A549 (cell line): ENCODE measurements at regions not wholly inside any gene's neighbourhood (a gene's known extent, or its start where the extent isn't known, plus 50 kb on each side); places are given as distances from the start of the nearest gene placed in this dataset.
A peak's percentile ranks its signal among the peaks of the same experiment; 100 is the strongest.

Experiments
- ATAC-seq, 2 experiments: fragments of 200-7000 bp in 1 of 2; fragments of >200 bp in 1 of 2; cut with Nextera tagmentation in 1 of 2; cut with Tn5 transposase in 1 of 2; 3 replicates each; pipeline versions ENCODE4 v1.8.0 to v1.9.1; 2018 to 2020; ENCODE audit warnings: mild to moderate bottlenecking in 1 of 2, moderate library complexity in 1 of 2
- CTCF ChIA-PET: fragments of 300-600 bp; sonication (Branson Sonifier 250); formaldehyde crosslinking; extraction: SDS; loops from one replicate; lab custom pipeline; 2021; ENCODE audit warnings: antibody characterized with exemption, inconsistent platforms; lab: Yijun Ruan, JAX
- POLR2A ChIA-PET: fragments of 350-600 bp; formaldehyde crosslinking; extraction: SDS; loops from one replicate; lab custom pipeline; 2021; ENCODE audit warnings: antibody characterized with exemption, inconsistent platforms; lab: Yijun Ruan, JAX
- DNase-seq, 2 experiments: peaks; one replicate each; pipeline versions ENCODE4 v3.0.0 to v3.0.0-alpha.2; 2011 to 2016; ENCODE audit warnings: low read depth in 1 of 2, low spot score in 1 of 2
- FAIRE-seq: peaks from 2 replicates; lab custom pipeline; 2011; peaks lifted over from hg19 to GRCh38; lab: Jason Lieb, UNC
- H3K27ac ChIP-seq, 2 experiments: fragments of >200 bp; sonication (Bioruptor Twin); formaldehyde crosslinking; 3 replicates each; pipeline ENCODE4 v1.5.1; 2016 to 2017
- H3K4me1 ChIP-seq: fragments of >200 bp; sonication (Bioruptor Twin); formaldehyde crosslinking; 3 replicates; pipeline ENCODE4 v1.6.1; 2016
- H3K4me2 ChIP-seq: fragments of >200 bp; sonication (Bioruptor Twin); formaldehyde crosslinking; 3 replicates; pipeline ENCODE4 v1.6.1; 2016
- H3K4me3 ChIP-seq: fragments of >200 bp; sonication (Bioruptor Twin); formaldehyde crosslinking; 3 replicates; pipeline ENCODE4 v1.5.1; 2016
- H3K9me3 ChIP-seq: fragments of >200 bp; sonication (Bioruptor Twin); formaldehyde crosslinking; 3 replicates; pipeline ENCODE4 v1.6.1; 2016
- BHLHE40 ChIP-seq: IDR thresholded peaks from 2 replicates; pipeline ENCODE4 v1.6.1; 2012; ENCODE audit warnings: low read depth, low read length, inconsistent platforms
- CBX8 ChIP-seq: fragments of 200-600 bp; sonication (generic); IDR thresholded peaks from 2 replicates; pipeline ENCODE4 v1.6.1; 2016
- CTCF ChIP-seq: fragments of >200 bp; sonication (Bioruptor Twin); formaldehyde crosslinking; IDR thresholded peaks from 3 replicates; pipeline ENCODE4 v1.5.1; 2016
- EHF ChIP-seq: fragments of 250-450 bp; sonication (Bioruptor Pico); IDR thresholded peaks from 2 replicates; pipeline ENCODE4 v1.5.0; 2020; ENCODE audit warnings: mild to moderate bottlenecking
- EP300 ChIP-seq, 2 experiments: fragments of >200 bp; sonication (Bioruptor Twin); formaldehyde crosslinking; IDR thresholded peaks; 2 replicates in 1 of 2; 3 replicates in 1 of 2; pipeline ENCODE4 v1.6.1; 2016 to 2017
- FOSL2 ChIP-seq, 2 experiments: fragments of 450-650 bp in 1 of 2; fragments of >200 bp in 1 of 2; sonication (Bioruptor Twin) in 1 of 2; formaldehyde crosslinking; IDR thresholded peaks; 2 replicates each; pipeline versions ENCODE4 v1.5.0 to v1.6.1; 2016 to 2020; ENCODE audit warnings: mild to moderate bottlenecking in 1 of 2, moderate library complexity in 1 of 2
- HDAC2 ChIP-seq: fragments of 200-600 bp; sonication (generic); IDR thresholded peaks from 2 replicates; pipeline ENCODE4 v1.6.1; 2016
- HOXB13 ChIP-seq: fragments of 250-450 bp; sonication (Bioruptor Pico); IDR thresholded peaks from 2 replicates; pipeline ENCODE4 v1.5.0; 2020; ENCODE audit warnings: low read depth, mild to moderate bottlenecking, moderate library complexity
- HOXB5 ChIP-seq: fragments of 250-450 bp; sonication (Bioruptor Pico); IDR thresholded peaks from 2 replicates; pipeline ENCODE4 v1.5.0; 2020; ENCODE audit warnings: mild to moderate bottlenecking, moderate library complexity
- KDM5A ChIP-seq: fragments of 200-600 bp; sonication (generic); IDR thresholded peaks from 2 replicates; pipeline ENCODE4 v1.6.1; 2016; ENCODE audit warnings: antibody characterized with exemption, mild to moderate bottlenecking
- MYC ChIP-seq: IDR thresholded peaks from 2 replicates; pipeline ENCODE4 v1.6.1; 2012; ENCODE audit warnings: mild to moderate bottlenecking, inconsistent platforms, low read length, improper control_type of control experiment, borderline replicate concordance
- NR3C1 ChIP-seq: fragments of >200 bp; sonication (Bioruptor Twin); formaldehyde crosslinking; IDR thresholded peaks from 3 replicates; pipeline ENCODE4 v1.6.1; 2017
- RCOR1 ChIP-seq: fragments of 150-350 bp; IDR thresholded peaks from 2 replicates; pipeline ENCODE4 v1.6.1; 2014; ENCODE audit warnings: antibody characterized with exemption, low read length, low read depth
- RFX5 ChIP-seq: fragments of 450-650 bp; IDR thresholded peaks from 2 replicates; pipeline ENCODE4 v1.7.1; 2014; ENCODE audit warnings: antibody characterized with exemption, mild to moderate bottlenecking, moderate library complexity
- RNF2 ChIP-seq: fragments of 200-600 bp; sonication (generic); IDR thresholded peaks from 2 replicates; pipeline ENCODE4 v1.6.1; 2016; ENCODE audit warnings: low read depth, mild to moderate bottlenecking, antibody characterized with exemption, moderate library complexity, borderline replicate concordance
- TFCP2L1 ChIP-seq: fragments of 250-450 bp; sonication (Bioruptor Pico); IDR thresholded peaks from 2 replicates; pipeline ENCODE4 v1.5.0; 2021; ENCODE audit warnings: mild to moderate bottlenecking
- TP53 ChIP-seq: fragments of 250-450 bp; sonication (Bioruptor Pico); IDR thresholded peaks from 2 replicates; pipeline ENCODE4 v1.5.0; 2021; ENCODE audit warnings: mild to moderate bottlenecking, moderate library complexity
- ZC3H11A ChIP-seq: fragments of 450-650 bp; IDR thresholded peaks from 2 replicates; pipeline ENCODE4 v1.6.1; 2014; ENCODE audit warnings: antibody characterized with exemption, mild to moderate bottlenecking
- ZNF302 ChIP-seq: fragments of 250-450 bp; sonication (Bioruptor Pico); IDR thresholded peaks from 2 replicates; pipeline ENCODE4 v1.9.0; 2021; ENCODE audit warnings: inconsistent platforms, mild to moderate bottlenecking, moderate library complexity
- WGBS: methylation state at CpG from one replicate; pipeline ENCODE4 v1.1.6; 2017; ENCODE audit errors: missing lambda C conversion rate; 5-methylcytosine and 5-hydroxymethylcytosine counted together
- TF ChIP-seq, protein P1 (sequence below): fragments of 150-350 bp; IDR thresholded peaks from 2 replicates; pipeline ENCODE4 v1.6.1; 2014; ENCODE audit warnings: low read depth, mild to moderate bottlenecking, low read length

DNA sequence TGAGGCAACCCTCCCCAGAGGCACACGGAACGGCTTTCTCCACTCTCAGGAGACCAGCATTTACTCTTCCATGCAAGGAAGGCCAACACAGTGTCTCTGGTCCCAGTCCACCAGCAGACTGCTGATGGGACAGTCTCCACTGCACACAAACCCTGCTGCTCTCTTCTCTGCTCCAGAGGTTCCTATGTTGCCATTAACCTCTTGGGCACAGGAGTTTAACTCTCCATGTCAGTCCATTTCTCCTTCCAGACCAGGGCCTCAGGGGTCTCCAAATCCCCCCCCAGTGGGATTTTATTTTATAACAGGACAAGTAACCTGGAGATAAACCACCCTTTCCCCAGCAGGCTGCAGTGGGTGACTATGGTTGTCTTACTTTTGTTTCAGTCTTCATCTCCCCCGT lies 452.5 kb downstream of the GADD45G start:
- no peak overlapping the region for H3K4me3 ChIP-seq
- FAIRE-seq (no peak), DNase-seq (no peak)
- 91% methylated on average over 3 of the region's 3 CpGs for WGBS
- TF ChIP-seq ZC3H11A = no peak
- TF ChIP-seq MYC = no peak
- TF ChIP-seq, all 56 proteins: peak for 0
- ChIA-PET CTCF (no interaction called here), POLR2A (no interaction called here)
- no peak for ATAC-seq
- Histone ChIP-seq H3K4me2 (no peak overlapping the region), H3K9me3 (no peaks in the 10 kb centered on the region), H3K27ac (no peak overlapping the region), H3K4me1 (no peaks in the 10 kb centered on the region; the same call in 2 of the 3 replicates)

DNA sequence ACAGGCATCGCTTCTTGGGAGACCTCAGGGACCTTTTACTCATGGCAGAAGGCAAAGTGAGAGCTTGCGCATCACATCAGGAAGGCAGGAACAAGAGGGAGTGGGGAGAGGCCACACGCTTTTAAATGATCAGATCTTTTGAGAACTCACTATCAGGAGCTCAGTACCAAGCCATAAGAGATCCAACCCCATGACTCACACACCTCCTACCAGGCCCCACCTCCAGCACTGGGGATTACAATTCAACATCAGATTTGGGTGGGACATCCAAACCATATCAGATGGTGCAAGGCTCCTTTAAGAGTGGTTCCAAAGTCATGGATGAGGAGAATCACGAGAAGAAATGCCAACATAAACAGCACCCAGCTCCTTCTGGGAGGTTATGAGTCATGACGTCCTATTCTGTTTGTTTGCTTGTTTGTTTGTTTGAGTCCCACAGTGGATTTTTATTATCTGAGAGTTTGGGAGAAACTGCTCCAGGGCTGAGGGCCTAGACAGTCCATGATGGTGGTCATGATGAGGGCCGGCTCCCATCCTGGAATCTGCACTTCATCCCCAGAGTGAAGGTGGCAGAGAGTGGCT lies 453.5 kb downstream of the GADD45G start:
- POLR2A ChIA-PET = no interaction called here
- peak in 1 of 2 experiments; percentile 55; a peak in 2 of 6 replicates for ATAC-seq
- 61% methylated on average over 6 of the region's 6 CpGs for WGBS

GRCh38 chr9:90059436-90059835 lies 454.6 kb downstream of the GADD45G start:
- no peak overlapping the region for H3K4me2 ChIP-seq
- H3K4me3 ChIP-seq = no peak overlapping the region
- WGBS = 74% methylated on average over 8 of the region's 8 CpGs
- POLR2A ChIA-PET = no interaction called here
- no peak for FAIRE-seq
- no peaks in the 10 kb centered on the region; the same call in 2 of the 3 replicates for H3K4me1 ChIP-seq
- no peaks in the 10 kb centered on the region for H3K9me3 ChIP-seq
- H3K27ac ChIP-seq = no peak overlapping the region
- no peak for TF ChIP-seq CTCF
- no peak for TF ChIP-seq HOXB5 (CRISPR knock-in tag)
- TF ChIP-seq HDAC2 = no peak
- TF ChIP-seq EP300 (IDR thresholded peaks at IDR 0.05) = no peak
- TF ChIP-seq ZNF302 = no peak
- no peak for TF ChIP-seq BHLHE40
- TF ChIP-seq RNF2 = no peak
- no peak for TF ChIP-seq FOSL2 (IDR thresholded peaks at IDR 0.05)
- no peak for TF ChIP-seq FOSL2 (CRISPR knock-in tag; IDR thresholded peaks at IDR 0.05)
- no peak for TF ChIP-seq CBX8
- TF ChIP-seq, protein P1, sequence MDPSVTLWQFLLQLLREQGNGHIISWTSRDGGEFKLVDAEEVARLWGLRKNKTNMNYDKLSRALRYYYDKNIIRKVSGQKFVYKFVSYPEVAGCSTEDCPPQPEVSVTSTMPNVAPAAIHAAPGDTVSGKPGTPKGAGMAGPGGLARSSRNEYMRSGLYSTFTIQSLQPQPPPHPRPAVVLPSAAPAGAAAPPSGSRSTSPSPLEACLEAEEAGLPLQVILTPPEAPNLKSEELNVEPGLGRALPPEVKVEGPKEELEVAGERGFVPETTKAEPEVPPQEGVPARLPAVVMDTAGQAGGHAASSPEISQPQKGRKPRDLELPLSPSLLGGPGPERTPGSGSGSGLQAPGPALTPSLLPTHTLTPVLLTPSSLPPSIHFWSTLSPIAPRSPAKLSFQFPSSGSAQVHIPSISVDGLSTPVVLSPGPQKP = no peak
- no peak for DNase-seq
- no peak for ATAC-seq
- CTCF ChIA-PET = interaction anchor here (0.8 to 2.3 kb wide), 3 partner anchors 43 to 456 kb away, joined by 3 to 9 read pairs (median 6); no protein-coding TSS in a partner anchor

More for the DNA sequence above, 453.5 kb downstream of the GADD45G start:
- no peak overlapping the region for H3K4me3 ChIP-seq
- FAIRE-seq (no peak), DNase-seq (no peak)
- H3K4me1 ChIP-seq = no peaks in the 10 kb centered on the region; the same call in 2 of the 3 replicates
- no peaks in the 10 kb centered on the region for H3K9me3 ChIP-seq
- TF ChIP-seq FOSL2 (IDR thresholded peaks at IDR 0.05) (no peak), FOSL2 (CRISPR knock-in tag; IDR thresholded peaks at IDR 0.05) (0 out of 2 replicates have a peak, but pooled peaks have one; percentile 12), TP53 (CRISPR knock-in tag) (no peak)
- H3K4me2 ChIP-seq = no peak overlapping the region
- H3K27ac ChIP-seq = no peak overlapping the region
- CTCF ChIA-PET = interaction anchor here (1.9 kb wide), 1 partner anchor 455 kb away, joined by 6 read pairs; no protein-coding TSS in a partner anchor

- ATAC-seq (no peak), FAIRE-seq (no peak), DNase-seq (no peak)
- TF ChIP-seq HOXB13 (no peak), TFCP2L1 (CRISPR knock-in tag) (no peak), NR3C1 (no peak), KDM5A (no peak), EHF (CRISPR knock-in tag) (no peak), RCOR1 (no peak), RFX5 (no peak)
- Histone ChIP-seq H3K27ac (no peak overlapping the region), H3K4me2 (no peak overlapping the region), H3K4me1 (no peaks in the 10 kb centered on the region; the same call in 2 of the 3 replicates), H3K4me3 (no peak overlapping the region), H3K9me3 (no peaks in the 10 kb centered on the region)
- WGBS = 62% methylated on average over 8 of the region's 8 CpGs
- ChIA-PET CTCF (interaction anchor here (0.8 to 2.3 kb wide), 2 partner anchors 42 to 119 kb away, joined by 3 to 9 read pairs; no protein-coding TSS in a partner anchor), POLR2A (no interaction called here)
Observed at GRCh38 chr9:90060256-90060655, 455.4 kb downstream of the GADD45G start.
